ENCODE measurements at regions not wholly inside any gene's neighbourhood (a gene's known extent, or its start where the extent isn't known, plus 50 kb on each side); places are given as distances from the start of the nearest gene placed in this dataset.

- Histone ChIP-seq H3K4me1 (ENCODE audit: control insufficient read depth, low read depth, low read length) (no peaks in the 10 kb centered on the region), H3K4me3 (ENCODE audit: low read length) (no peak overlapping the region), H3K27me3 (ENCODE audit: control insufficient read depth, insufficient read depth, low read length) (no peaks in the 10 kb centered on the region), H3K9ac (ENCODE audit: low read length) (no peak overlapping the region), H3K36me3 (ENCODE audit: control insufficient read depth, low read depth, low read length) (no peaks in the 10 kb centered on the region), H3K9me3 (ENCODE audit: control insufficient read depth, low read depth, low read length) (peaks cover 12% of the 10 kb centered on the region), H3K27ac (ENCODE audit: low read length) (no peak overlapping the region)
These were observed 877.7 kb upstream of the PRMT6 start for GRCh38 chr1:106178791-106179190.

- Histone ChIP-seq H3K9ac (ENCODE audit: low read length) (no peak overlapping the region), H3K9me3 (ENCODE audit: control insufficient read depth, low read depth, low read length) (peaks cover 12% of the 10 kb centered on the region), H3K27me3 (ENCODE audit: control insufficient read depth, insufficient read depth, low read length) (no peaks in the 10 kb centered on the region), H3K36me3 (ENCODE audit: control insufficient read depth, low read depth, low read length) (no peaks in the 10 kb centered on the region), H3K27ac (ENCODE audit: low read length) (no peak overlapping the region), H3K4me1 (ENCODE audit: control insufficient read depth, low read depth, low read length) (no peaks in the 10 kb centered on the region), H3K4me3 (ENCODE audit: low read length) (no peak overlapping the region)
These were observed 874.6 kb upstream of the PRMT6 start for GRCh38 chr1:106181866-106182265.

DNA sequence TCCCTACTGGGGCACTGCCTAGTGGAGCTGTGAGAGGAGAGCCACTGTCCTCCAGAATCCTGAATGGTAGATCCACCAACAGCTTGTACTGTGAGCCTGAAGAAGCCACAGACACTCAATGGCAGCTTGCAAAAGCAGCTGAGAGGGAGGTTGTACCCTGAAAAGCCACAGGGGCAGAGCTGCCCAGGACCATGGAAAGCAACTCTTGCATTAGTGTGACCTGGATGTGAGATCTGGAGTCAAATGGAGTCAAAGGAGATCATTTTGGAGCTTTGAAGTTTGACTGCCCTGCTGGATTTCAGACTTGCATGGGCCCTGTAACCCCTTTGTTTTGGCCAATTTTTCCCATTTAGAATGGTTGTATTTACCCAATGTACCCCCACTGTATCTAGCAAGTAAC lies 871.4 kb upstream of the PRMT6 start:
- H3K4me3 ChIP-seq (ENCODE audit: low read length), result no peak overlapping the region
- no peak overlapping the region for H3K27ac ChIP-seq (ENCODE audit: low read length)
- H3K4me1 ChIP-seq (ENCODE audit: control insufficient read depth, low read depth, low read length), result no peaks in the 10 kb centered on the region
- H3K27me3 ChIP-seq (ENCODE audit: control insufficient read depth, insufficient read depth, low read length), result no peaks in the 10 kb centered on the region
- H3K9me3 ChIP-seq (ENCODE audit: control insufficient read depth, low read depth, low read length), result peaks cover 12% of the 10 kb centered on the region
- H3K9ac ChIP-seq (ENCODE audit: low read length), result no peak overlapping the region
- H3K36me3 ChIP-seq (ENCODE audit: control insufficient read depth, low read depth, low read length), result no peaks in the 10 kb centered on the region

GRCh38 chr1:106189780-106190179 lies 866.7 kb upstream of the PRMT6 start:
- no peaks in the 10 kb centered on the region for H3K9me3 ChIP-seq (ENCODE audit: control insufficient read depth, low read depth, low read length)
- no peaks in the 10 kb centered on the region for H3K36me3 ChIP-seq (ENCODE audit: control insufficient read depth, low read depth, low read length)
- H3K4me3 ChIP-seq (ENCODE audit: low read length), result no peak overlapping the region
- no peaks in the 10 kb centered on the region for H3K27me3 ChIP-seq (ENCODE audit: control insufficient read depth, insufficient read depth, low read length)
- no peak overlapping the region for H3K9ac ChIP-seq (ENCODE audit: low read length)
- no peaks in the 10 kb centered on the region for H3K4me1 ChIP-seq (ENCODE audit: control insufficient read depth, low read depth, low read length)
- no peak overlapping the region for H3K27ac ChIP-seq (ENCODE audit: low read length)

DNA sequence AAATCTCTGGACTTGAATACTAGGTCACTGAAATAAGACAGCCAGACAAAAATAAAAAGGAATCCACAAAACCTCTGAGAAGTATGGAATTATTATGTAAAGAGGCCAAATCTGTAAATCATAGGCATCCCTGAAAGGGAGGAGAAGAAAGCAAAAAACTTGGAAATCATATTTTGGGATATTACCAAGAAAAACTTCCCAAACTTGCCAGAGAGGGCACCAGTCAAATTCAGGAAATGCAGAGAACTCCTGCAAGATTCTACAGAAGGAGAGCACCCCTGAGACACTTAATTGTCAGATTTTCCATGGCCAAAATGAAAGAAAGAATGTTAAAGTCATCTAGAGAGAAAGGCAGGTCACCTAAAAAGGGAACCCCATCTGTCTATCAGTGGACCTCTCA lies 862.3 kb upstream of the PRMT6 start:
- no peak overlapping the region for H3K4me3 ChIP-seq (ENCODE audit: low read length)
- H3K9me3 ChIP-seq (ENCODE audit: control insufficient read depth, low read depth, low read length), result no peaks in the 10 kb centered on the region
- H3K4me1 ChIP-seq (ENCODE audit: control insufficient read depth, low read depth, low read length), result no peaks in the 10 kb centered on the region
- H3K27ac ChIP-seq (ENCODE audit: low read length), result no peak overlapping the region
- H3K36me3 ChIP-seq (ENCODE audit: control insufficient read depth, low read depth, low read length), result no peaks in the 10 kb centered on the region
- no peaks in the 10 kb centered on the region for H3K27me3 ChIP-seq (ENCODE audit: control insufficient read depth, insufficient read depth, low read length)
- no peak overlapping the region for H3K9ac ChIP-seq (ENCODE audit: low read length)

GRCh38 chr1:106200711-106201110 lies 855.8 kb upstream of the PRMT6 start:
- Histone ChIP-seq H3K9ac (ENCODE audit: low read length) (no peak overlapping the region), H3K4me1 (ENCODE audit: control insufficient read depth, low read depth, low read length) (peaks cover 8% of the 10 kb centered on the region), H3K27ac (ENCODE audit: low read length) (no peak overlapping the region), H3K9me3 (ENCODE audit: control insufficient read depth, low read depth, low read length) (no peaks in the 10 kb centered on the region), H3K27me3 (ENCODE audit: control insufficient read depth, insufficient read depth, low read length) (no peaks in the 10 kb centered on the region), H3K4me3 (ENCODE audit: low read length) (no peak overlapping the region), H3K36me3 (ENCODE audit: control insufficient read depth, low read depth, low read length) (no peaks in the 10 kb centered on the region)

GRCh38 chr1:106207185-106207584 lies 849.3 kb upstream of the PRMT6 start:
- Histone ChIP-seq H3K27ac (ENCODE audit: low read length) (no peak overlapping the region), H3K9ac (ENCODE audit: low read length) (no peak overlapping the region), H3K9me3 (ENCODE audit: control insufficient read depth, low read depth, low read length) (no peaks in the 10 kb centered on the region), H3K4me1 (ENCODE audit: control insufficient read depth, low read depth, low read length) (peaks cover 4% of the 10 kb centered on the region), H3K36me3 (ENCODE audit: control insufficient read depth, low read depth, low read length) (no peaks in the 10 kb centered on the region), H3K27me3 (ENCODE audit: control insufficient read depth, insufficient read depth, low read length) (no peaks in the 10 kb centered on the region), H3K4me3 (ENCODE audit: low read length) (no peak overlapping the region)

DNA sequence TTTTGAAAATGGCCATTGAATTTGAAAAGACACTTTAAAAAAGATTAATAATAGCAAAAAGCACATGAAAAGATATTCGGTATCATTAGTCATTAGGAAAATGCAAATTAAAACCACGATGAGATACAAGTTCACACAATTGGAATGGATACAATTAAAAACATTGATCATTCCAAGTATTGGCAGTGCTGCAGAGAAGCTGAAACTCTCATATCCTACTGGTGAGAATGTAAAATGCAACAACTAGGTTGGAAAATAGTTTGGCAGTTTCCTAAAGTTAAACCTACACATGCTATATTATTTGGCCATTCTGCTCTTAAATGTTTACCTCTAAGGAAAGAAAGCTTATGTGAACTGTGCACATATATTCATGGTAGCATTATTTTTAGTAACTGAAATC lies 838.7 kb upstream of the PRMT6 start:
- Histone ChIP-seq H3K36me3 (ENCODE audit: control insufficient read depth, low read depth, low read length) (no peaks in the 10 kb centered on the region), H3K27me3 (ENCODE audit: control insufficient read depth, insufficient read depth, low read length) (no peaks in the 10 kb centered on the region), H3K27ac (ENCODE audit: low read length) (no peak overlapping the region), H3K4me1 (ENCODE audit: control insufficient read depth, low read depth, low read length) (no peaks in the 10 kb centered on the region), H3K9ac (ENCODE audit: low read length) (no peak overlapping the region), H3K9me3 (ENCODE audit: control insufficient read depth, low read depth, low read length) (no peaks in the 10 kb centered on the region), H3K4me3 (ENCODE audit: low read length) (no peak overlapping the region)

DNA sequence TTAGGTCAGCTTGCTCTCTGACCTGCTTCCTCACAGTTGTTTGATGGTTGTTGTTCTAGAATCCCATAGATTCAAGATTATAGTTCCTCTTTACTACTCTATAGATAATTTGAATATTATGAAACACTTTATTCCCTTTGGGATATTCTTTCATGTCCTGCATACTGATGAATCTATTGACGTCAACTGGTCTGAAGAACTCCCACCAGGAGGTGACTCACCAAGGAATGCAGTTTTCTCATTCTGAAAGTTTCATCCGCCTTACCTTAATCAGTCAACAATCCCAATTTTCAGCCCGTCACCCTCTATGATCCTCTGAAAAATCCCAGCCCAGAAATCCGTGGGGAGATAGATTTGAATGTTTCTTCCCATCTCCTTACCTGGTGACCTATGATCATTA lies 834.1 kb upstream of the PRMT6 start:
- Histone ChIP-seq H3K4me1 (ENCODE audit: control insufficient read depth, low read depth, low read length) (no peaks in the 10 kb centered on the region), H3K4me3 (ENCODE audit: low read length) (no peak overlapping the region), H3K36me3 (ENCODE audit: control insufficient read depth, low read depth, low read length) (no peaks in the 10 kb centered on the region), H3K27me3 (ENCODE audit: control insufficient read depth, insufficient read depth, low read length) (no peaks in the 10 kb centered on the region), H3K27ac (ENCODE audit: low read length) (no peak overlapping the region), H3K9me3 (ENCODE audit: control insufficient read depth, low read depth, low read length) (no peaks in the 10 kb centered on the region), H3K9ac (ENCODE audit: low read length) (no peak overlapping the region)

DNA sequence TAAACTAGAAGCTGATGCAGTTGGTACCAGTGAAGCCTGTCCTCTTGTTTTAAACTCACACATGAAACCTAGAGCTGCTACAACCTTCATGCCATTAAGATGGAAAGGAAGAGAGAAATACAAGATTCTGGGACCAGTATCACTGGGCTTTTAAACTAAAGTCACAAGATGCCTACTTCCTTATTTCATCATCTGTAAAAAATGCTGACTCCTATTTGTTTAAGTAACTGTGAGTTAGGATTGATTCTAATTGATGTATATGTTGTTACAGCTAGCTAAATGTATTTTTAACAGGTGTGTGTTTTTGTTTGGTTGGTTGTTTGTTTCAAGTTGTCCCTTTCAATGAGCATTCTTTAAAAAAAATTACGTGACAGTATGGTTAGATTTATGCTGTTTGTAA lies 833.3 kb upstream of the PRMT6 start:
- Histone ChIP-seq H3K4me1 (ENCODE audit: control insufficient read depth, low read depth, low read length) (no peaks in the 10 kb centered on the region), H3K9me3 (ENCODE audit: control insufficient read depth, low read depth, low read length) (no peaks in the 10 kb centered on the region), H3K27me3 (ENCODE audit: control insufficient read depth, insufficient read depth, low read length) (no peaks in the 10 kb centered on the region), H3K27ac (ENCODE audit: low read length) (no peak overlapping the region), H3K4me3 (ENCODE audit: low read length) (no peak overlapping the region), H3K9ac (ENCODE audit: low read length) (no peak overlapping the region), H3K36me3 (ENCODE audit: control insufficient read depth, low read depth, low read length) (no peaks in the 10 kb centered on the region)

GRCh38 chr1:106224426-106224825 lies 832.0 kb upstream of the PRMT6 start:
- Histone ChIP-seq H3K36me3 (ENCODE audit: control insufficient read depth, low read depth, low read length) (no peaks in the 10 kb centered on the region), H3K27me3 (ENCODE audit: control insufficient read depth, insufficient read depth, low read length) (no peaks in the 10 kb centered on the region), H3K4me1 (ENCODE audit: control insufficient read depth, low read depth, low read length) (no peaks in the 10 kb centered on the region), H3K27ac (ENCODE audit: low read length) (no peak overlapping the region), H3K9me3 (ENCODE audit: control insufficient read depth, low read depth, low read length) (no peaks in the 10 kb centered on the region), H3K9ac (ENCODE audit: low read length) (no peak overlapping the region), H3K4me3 (ENCODE audit: low read length) (no peak overlapping the region)

DNA sequence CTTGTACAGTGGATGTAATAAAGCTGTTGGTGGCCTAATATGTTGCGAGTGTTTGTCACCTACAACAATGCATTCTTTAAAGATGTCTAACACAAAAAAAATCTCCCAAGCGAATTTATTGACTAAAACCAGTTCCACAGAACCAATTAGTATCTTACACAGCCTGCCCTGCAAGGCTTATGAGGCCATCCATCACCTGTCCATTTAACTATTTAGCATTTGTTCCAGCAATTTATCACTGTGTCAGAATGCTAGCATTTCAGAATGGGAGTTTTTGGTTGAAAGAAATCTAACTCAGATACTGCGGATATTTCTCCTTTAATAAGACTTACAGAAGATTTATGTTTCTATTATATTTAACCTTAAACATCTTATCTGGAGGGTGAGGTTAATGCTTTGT lies 831.1 kb upstream of the PRMT6 start:
- no peaks in the 10 kb centered on the region for H3K4me1 ChIP-seq (ENCODE audit: control insufficient read depth, low read depth, low read length)
- H3K4me3 ChIP-seq (ENCODE audit: low read length), result no peak overlapping the region
- no peaks in the 10 kb centered on the region for H3K27me3 ChIP-seq (ENCODE audit: control insufficient read depth, insufficient read depth, low read length)
- H3K9ac ChIP-seq (ENCODE audit: low read length), result no peak overlapping the region
- no peak overlapping the region for H3K27ac ChIP-seq (ENCODE audit: low read length)
- H3K9me3 ChIP-seq (ENCODE audit: control insufficient read depth, low read depth, low read length), result no peaks in the 10 kb centered on the region
- H3K36me3 ChIP-seq (ENCODE audit: control insufficient read depth, low read depth, low read length), result no peaks in the 10 kb centered on the region

Data from iPS-18a (cell line).